CD4-positive, alpha-beta T cell treated with Interleukin-6 for 4 hours (primary cell): ENCODE measurements at regions not wholly inside any gene's neighbourhood (a gene's known extent, or its start where the extent isn't known, plus 50 kb on each side); places are given as distances from the start of the nearest gene placed in this dataset.
"Not testable (repeated sequence)": the region's sequence is repeated elsewhere in the genome, so short reads cannot be mapped to it uniquely, and the experiment has no call there.

ENCODE experiments used
- DNase-seq: peaks from one replicate; pipeline ENCODE4 v3.0.0-alpha.2; 2020; ENCODE audit warnings: mixed read lengths

DNA sequence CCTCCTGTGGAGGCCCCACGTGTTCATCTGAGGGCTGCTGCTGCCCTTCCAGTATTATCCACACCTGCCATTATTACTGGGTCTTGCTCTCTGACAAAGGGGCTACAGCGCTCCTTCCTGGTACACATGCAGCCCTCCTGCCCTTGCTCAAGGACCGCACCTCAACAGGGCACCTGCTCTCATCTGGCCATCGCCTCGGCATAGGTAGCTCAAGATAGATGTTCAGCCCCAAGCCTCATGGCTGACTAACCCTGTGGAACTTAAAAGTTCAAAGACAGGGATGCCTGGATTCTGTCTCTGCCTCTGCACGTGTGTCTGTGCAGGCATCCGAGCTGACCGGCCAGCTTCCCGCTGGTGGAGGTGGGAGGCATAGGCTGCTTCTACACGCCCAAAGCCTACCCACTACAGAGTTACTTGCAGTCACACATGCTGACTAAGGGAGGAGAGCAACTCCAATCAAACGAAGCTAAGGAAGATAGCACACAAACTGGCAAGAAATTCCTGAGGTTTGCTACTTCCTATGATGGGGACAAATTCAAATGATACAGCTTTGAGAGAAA lies 152.5 kb upstream of the ATP10A start:
- DNase-seq: no peak

DNA sequence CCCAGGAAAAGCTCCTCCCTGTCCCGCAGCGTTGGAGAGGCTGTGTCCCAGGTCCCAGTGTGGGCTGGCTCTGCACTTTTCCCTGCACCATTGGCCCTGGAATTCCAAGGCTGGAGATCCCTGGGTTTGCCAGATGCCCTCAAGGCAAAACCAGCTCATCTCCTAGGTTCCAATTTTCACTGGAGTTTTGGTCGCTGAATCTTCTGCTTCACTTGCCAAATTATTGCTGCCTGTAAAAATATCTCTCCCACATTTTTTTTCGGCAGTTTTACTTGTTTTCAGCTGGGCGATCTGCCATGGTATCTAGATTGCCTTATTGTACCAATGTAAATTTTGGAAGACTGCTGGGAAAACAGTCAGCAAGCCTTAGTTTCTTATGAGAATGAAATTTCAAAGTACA lies 150.9 kb upstream of the ATP10A start:
- no peak for DNase-seq

DNA sequence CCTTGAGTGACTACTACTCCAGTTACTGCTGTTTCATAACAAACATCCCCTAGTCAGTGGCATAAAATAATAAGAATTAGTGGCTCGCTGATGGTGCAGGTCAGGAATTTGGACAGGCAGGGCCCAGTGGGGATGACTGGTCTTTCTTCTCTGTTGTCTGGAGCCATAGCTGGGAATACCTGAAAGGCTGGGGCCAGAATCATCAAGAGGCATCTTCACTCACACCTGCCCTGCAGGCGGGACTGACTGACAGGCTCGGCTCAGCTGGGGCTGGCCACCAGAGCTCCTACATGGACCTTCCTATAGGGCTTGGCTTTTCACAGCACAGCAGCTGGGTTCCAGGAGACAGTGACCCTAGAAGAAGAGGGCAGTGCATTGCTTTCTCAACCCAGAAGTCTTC lies 148.8 kb upstream of the ATP10A start:
- no peak for DNase-seq

DNA sequence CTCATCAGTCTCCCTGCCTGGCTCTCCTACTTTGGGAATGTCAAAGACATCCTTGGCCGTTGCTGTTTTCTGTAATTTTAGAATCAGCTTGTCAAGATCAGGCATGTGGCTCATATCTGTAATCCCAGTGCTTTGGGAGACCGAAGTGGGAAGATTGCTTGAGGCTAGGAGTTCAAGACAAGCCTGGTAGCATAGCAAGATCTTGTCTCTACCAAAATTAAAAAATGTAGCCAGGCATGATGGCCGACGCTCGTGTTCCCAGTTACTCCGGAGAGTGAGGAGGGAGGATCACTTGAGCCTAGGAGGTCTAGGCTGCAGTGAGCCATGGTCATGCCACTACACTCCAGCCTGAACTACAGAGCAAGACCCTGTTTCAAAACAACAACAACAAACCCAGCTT lies 144.0 kb upstream of the ATP10A start:
- no peak for DNase-seq

DNA sequence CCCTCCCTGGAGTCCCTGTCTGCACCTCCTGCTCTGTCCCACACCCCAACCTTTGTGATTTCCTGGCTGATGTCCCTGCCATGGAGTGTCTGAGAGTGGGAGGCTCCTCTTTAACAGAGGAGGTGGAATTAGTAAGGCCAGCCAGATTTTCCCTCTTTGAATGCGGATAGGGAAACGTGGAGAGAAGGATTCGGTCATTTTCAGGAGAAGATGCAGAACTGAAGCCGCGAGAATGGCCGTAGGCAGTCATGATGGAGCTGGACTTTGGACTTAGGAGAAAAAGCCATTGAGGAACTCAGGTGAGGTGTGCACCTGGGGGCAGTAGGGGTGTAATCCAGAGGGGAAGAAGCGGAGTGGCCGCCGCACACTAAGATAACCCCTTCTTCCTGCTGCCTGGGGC lies 138.1 kb upstream of the ATP10A start:
- DNase-seq: no peak

DNA sequence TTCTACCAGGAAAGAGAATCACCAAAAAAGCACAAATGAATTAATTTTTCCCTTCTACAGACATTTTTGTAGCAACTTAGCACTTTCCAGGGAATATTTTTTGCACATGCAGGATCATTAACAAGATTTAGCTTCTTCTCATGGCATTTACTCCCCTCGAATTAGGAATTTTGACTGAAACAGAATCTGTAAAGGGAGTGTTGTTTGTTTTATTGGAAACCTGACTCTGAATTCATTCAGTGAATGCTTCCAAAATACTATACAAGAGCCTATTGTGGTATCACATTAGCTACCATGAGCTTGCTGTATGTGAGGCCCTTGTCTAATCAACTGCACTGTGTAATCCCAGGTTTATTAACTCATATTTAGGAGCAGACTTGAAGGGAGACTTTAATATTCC lies 130.4 kb upstream of the ATP10A start:
- no peak for DNase-seq

DNA sequence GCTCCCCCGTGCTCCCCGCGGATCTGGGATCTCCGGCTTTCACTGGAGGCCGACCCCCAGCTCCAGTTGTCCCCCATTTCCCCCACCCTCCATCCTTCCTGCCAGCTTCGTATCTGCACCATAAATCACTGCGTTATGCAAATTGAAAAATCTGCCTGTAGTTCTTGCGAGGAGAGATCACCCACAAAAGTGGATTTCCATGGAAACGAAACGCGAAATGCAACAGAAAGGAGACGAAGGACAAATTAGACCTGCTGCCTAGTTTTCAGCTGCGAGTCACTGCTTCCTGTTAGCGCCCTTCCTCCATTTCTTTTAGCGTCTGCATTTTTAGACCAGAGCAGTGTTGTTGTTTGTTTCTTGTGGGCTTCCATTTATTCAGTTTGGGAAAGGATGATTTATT lies 127.1 kb upstream of the ATP10A start:
- no peak for DNase-seq

DNA sequence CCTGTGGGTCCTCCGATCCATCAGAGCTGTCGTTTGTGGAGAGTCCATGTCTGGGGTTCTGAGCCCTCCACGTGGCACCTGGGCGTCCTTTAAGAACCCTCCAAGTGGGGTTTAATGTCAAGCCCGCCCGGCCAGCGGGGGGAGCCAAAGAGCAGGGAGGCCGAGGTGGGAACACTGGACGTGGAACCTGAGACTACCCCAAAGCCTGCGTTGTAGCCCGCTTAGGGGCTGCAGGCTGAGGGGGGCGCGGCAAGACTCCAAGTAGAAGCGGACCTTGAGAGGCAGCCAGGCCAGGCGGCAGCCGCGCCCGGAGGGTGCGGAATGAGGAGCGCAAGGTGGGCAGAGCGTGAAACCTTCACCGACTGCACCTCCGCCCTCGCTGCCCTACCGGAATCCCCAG lies 126.2 kb upstream of the ATP10A start:
- no peak for DNase-seq

DNA sequence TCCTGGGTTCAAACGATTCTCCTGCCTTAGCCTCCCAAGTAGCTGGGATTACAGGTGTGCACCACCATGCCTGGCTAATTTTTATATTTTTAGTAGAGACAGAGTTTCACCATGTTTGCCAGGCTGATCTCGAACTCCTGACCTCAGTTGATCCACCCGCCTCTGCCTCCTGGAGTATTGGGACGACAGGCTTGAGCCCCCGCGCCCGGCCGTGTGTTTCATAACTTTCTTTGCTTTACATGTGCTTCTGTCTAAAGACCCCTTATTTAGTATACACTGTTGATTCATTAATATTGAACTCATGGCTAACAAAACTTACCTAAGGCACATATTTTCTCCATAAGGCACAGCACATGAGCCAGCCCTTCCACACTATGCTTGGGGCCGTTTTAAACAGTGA lies 125.6 kb upstream of the ATP10A start:
- DNase-seq: not testable (repeated sequence)

DNA sequence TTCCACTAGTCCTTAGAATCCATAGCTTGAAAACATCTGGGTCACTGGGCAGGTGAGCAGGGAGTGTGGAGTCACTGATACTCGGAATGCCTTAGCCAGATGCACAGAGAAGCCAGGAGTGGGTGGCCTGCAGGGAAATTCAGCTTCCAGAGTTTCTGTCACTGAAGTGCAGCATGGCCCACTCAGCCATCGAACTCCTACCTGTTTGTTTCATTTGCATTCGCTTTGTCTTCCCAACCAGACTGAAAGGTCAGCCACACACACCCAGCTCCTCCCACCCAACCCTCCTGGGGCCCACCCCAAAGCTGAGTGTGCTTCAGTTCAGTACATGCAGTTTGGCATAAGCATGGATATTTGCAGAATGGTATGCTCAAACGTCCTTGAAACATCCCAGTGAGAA lies 124.5 kb upstream of the ATP10A start:
- no peak for DNase-seq

DNA sequence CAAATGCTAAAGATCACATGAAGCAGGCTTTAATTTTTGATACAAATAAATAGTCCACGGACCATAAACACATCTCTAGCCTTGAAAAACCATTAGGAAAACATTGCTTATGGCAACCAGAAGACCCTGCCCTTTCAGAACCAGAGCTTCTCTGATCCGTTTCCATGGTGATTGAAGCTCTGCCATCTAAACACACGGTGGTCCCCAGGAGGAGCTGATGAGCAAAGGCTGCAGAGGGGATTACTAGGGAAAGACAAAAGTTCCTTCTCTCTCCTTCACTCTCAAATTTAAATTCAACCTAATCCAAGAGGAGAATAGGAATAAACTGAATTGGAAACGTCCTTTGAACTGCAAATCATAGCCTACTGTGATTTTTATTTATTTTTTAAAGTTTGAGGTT lies 122.0 kb upstream of the ATP10A start:
- no peak for DNase-seq

DNA sequence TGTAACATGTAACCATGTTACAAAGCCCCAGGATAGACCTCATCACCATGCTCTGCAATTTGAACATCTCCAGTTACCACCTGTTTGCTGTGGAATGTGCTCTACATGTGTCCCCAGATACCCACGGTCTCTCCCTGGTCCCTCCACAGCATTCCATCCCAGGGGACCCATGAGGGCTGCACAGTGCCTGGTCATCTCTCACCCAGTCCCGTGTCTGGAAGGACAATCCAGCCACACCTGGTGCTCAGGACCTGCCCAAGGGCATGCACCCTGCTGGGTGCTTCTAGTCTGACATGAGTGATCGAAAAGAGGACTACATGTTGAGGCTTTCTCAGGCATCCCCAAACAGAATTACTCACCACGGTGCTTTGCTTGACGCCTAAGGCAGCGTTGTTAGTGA lies 119.6 kb upstream of the ATP10A start:
- DNase-seq: no peak

DNA sequence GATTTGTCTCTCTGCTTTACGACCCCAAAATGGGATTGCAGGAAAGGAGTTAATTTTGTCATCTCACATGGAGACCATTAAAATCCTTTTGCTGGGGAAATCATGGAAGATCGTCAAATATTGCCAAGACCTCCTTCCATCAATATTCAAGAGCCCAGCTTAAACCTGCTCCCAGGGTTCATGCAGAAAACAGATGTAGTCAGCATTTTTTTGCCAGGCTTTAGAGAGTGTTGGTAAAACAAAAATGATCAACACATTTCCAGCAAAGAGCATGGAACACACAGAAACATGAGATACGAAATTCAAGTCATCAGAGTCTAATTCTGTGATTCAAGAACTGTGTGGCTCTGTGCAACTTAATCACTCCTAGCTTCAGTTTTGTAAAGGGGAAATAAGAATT lies 118.0 kb upstream of the ATP10A start:
- no peak for DNase-seq

DNA sequence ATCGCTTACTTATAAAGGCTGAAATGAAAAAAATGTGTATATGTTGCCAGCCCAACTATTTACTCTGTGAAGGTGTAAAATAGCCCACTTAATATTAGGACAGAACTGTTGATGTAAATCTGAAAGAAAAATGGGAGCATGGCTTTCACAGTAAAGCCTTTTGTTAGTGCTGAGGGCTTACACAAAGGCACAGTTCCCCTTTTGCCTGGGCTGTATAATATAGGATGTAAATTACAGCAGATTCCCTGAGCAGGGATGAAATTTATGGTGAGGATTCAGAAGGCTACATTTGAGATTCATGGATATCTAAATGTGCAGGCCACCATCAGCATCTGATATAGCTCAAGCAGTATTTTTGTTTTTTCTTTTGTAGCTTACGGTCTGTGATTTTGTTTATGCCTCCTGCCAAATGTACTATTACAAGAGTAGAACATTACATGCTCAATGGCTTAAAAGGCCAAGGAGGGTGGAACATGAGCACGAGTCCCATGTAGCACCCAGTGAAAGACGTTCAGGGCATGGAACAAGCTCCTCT lies 109.1 kb upstream of the ATP10A start:
- DNase-seq: no peak

DNA sequence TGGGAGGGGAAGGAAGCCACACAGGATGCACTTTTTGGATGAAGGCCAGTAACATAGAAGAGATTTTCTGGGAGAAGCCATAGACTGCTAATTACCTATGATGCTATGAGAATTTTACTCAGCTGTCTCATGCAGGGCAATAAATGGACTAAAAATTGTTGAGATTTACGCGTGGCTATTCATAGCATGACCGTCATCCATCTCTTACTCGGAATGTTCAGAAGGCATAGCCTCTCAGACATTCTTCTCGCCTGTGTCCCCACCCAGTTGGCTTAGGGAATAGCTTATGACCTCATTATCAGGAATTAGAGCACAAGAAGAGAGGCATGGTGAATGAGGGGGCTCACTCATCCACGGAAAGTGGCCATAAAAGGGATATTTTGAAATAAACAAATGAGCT lies 107.9 kb upstream of the ATP10A start:
- no peak for DNase-seq

DNA sequence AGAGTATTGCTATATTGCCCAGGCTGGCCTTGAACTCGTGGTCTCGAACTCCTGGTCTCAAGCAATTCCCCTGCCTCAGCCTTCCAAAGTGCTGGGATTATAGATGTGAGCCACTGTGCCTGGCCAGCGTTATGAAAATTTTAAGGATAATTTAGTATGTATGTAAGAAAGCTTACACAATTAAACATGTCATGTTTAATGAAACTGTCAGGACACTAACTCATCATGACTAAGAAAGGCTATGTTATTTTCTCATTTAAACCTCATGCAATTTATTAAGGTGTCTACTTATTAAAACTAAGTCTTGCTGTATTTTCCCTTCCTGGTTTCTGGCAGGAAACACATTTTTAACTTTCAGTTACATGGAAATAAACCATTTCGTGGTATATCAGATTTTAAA lies 106.8 kb upstream of the ATP10A start:
- DNase-seq: no peak

DNA sequence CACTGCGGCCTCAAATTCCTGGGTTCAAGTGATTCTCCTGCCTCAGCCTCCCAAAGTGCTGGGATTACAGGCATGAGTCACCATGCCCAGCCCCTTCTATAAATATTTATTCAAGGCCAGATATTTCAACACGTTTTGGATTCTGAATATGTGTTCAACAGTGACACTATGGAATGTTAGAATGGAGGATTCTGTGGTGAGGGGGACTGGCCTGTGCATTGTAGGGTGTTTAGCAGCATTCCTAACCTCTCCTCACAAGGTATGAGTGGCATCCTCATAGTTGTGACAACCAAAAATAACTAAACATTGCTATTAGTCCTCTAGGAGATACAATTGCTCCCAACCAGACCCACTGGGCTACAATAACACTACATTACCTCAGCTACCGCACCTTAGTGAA lies 104.0 kb upstream of the ATP10A start:
- DNase-seq: no peak

DNA sequence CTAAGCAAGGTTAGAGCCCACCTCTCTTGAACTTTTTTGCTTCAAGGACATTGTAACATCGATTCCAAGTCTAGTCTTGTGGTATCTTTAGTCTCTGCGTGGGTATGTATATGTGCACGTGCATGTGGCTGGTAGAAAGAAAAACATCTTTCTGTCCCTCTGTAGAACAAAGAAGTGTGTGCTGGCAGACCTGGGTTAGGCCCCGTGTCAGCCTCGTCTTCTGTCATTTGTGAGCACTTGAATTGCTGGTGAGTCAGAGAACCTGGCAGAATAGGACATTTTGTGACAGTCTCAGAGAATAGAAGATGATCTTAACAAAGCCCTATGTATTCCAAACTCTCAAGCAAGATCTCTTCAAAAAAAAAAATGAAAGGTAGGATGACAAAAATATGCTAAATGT lies 102.2 kb upstream of the ATP10A start:
- DNase-seq: no peak

DNA sequence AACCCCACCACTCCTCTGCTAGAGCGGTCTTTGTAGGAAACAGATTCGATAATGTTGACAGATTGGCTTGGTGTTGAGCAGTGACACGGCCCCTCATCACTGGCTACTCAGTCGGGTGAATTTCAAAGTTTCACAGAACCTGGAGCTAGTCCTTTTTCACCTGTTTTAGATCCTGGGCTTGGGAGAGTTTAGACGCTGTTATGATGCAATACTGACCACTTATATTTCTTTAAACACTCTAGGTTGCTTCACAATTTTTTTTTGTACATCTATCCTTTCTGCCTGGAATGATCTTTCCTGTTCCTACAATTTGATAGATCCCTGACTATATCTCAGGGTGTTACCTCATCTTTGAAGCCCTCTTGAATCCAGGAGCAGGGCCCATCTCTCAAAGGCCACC lies 97.1 kb upstream of the ATP10A start:
- no peak for DNase-seq

DNA sequence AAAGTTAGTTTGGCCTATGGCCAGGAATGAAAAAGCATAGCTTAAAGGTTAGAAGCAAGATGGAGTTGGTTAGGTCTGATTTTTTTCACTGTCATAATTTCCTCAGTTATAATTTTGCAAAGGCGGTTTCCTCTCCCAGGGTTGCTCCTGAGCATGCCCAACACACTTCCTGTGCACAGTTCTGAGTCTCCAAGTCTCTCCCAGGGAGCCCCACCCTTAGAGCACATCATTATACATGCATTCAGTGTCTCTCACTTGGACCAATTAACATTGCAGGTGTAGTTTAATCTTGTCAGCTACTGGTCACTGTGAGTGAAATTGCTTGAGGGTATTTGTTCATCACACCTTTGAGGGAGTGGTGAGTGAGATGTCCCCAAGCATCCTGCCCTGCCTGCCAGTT lies 96.0 kb upstream of the ATP10A start:
- DNase-seq: no peak

DNA sequence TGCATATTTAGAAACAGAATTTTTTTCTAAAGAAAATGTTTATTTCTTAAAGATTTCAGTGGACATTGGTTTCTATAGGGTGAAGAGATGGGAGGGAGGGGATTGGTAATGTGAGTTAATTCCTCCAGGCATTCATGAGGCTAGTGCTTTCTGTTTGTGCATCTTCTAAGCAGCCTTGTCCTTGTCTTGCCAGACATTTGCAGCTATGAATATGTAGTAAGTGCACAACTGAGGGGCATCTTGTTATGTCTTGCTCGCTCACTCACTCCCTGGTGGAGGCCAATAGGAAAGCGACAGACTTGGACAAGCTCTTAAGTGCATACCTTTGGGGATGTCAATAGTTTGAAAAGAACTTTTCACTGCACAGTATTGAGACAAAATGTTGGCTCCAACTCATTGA lies 92.5 kb upstream of the ATP10A start:
- DNase-seq: no peak

DNA sequence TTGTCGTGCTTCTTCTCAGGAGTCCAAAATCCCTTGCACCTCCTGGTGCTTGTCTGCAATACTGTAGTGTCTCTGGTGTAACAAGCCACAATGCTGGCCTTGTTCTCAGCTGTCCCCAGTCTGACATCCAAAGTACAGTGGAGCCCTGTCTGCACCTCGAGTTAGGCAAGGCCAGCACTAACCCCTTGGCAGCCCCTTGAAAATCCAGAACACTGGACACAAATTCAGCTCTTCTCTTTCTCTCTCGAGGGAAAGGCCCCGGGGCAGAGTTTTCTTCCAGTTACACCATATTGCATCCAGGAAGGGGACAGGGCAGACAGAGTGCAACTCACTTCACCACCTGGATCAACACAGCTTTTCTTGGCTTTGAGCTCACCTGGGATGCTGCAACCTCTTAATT lies 91.3 kb upstream of the ATP10A start:
- DNase-seq: no peak

DNA sequence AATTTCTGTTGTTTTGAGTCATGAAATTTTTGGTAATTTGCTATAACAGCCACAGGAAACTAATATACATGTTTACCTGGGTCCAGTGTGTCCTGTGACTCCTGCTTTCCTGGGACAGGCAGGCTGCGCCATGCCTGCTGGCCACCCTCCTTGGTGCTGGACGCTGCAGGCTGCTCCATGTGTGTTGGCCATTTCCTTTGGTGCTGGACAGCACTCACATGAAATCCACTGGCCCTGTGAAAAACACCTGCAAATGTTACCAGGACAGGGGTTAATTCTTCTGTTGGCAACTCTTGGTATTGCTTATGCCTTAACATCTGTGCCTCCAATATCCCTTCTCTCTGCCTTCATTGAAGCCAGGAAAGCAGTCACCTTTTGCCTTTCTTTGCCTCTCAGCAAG lies 86.9 kb upstream of the ATP10A start:
- no peak for DNase-seq

DNA sequence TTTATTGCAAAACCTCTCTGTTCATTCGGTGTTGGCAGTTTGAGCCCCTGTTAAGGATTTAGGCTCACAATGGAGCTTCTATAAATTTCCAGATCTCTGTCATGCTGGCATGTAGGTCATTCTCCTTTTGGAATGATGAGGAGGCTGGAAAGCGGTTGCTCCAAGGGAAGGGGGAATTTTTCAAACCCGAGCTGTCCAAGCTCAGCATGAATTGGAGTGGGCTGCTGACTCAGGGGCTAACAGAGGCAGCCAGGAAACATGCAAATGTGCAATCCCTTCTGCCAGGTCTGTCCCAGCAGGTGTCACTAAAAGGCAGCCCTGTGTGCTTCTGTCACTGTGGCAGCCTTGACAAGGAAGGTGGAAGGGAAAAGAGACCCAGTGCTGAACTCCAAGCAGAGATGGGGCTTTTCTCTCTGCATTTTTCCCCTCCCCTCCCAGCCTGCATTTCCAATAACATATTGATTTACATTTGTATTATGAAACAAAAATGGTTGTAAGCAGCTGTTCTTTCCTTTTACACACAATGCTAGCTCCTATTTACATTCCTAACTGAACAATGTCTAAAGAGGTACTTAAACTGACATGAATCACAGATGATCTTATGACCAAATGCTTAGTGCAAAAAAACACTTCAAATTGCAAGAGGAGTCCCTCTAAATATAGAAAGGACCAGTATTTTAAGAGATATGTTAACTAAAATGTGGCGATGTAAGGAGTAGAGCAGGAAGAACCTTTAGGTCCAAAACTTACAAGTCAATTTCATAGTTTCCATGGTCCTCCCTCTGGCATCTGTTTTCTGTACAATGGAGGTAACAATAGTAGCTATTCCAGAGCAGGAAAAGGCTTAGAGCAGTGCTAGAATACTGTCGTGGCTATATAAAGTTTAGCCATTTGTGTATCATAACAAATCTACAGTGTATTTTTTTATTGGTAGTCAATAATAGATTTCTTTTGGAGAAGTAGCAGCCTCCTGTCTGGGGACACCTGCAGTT lies 84.5 kb upstream of the ATP10A start:
- DNase-seq: no peak
